ENCODE measurements at regions not wholly inside any gene's neighbourhood (a gene's known extent, or its start where the extent isn't known, plus 50 kb on each side); places are given as distances from the start of the nearest gene placed in this dataset.
"Not testable (repeated sequence)": the region's sequence is repeated elsewhere in the genome, so short reads cannot be mapped to it uniquely, and the experiment has no call there.

GRCh38 chr16:19980632-19981265 is 92.9 kb downstream of the GPR139 start:
- peak; percentile 29 for DNase-seq

DNA sequence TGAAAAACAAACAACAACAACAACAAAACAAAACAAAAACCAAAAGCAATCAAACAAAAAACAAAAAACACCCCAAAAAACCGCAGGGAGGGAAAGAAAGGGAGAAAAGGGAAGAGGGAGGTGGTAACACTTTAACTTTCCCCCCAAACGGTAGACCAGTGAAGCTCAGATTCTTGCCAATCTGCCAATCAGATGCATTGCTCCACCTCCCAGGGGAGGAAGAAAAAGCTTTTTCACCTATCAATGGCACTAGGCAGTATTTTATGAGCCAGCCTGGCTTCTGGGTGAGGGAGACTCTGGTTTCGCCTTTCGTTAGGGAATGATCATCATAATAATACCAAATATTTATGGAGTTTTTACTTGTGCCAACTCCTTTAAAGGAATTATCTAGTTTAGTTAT is 94.1 kb downstream of the GPR139 start:
- no peak for DNase-seq

DNA sequence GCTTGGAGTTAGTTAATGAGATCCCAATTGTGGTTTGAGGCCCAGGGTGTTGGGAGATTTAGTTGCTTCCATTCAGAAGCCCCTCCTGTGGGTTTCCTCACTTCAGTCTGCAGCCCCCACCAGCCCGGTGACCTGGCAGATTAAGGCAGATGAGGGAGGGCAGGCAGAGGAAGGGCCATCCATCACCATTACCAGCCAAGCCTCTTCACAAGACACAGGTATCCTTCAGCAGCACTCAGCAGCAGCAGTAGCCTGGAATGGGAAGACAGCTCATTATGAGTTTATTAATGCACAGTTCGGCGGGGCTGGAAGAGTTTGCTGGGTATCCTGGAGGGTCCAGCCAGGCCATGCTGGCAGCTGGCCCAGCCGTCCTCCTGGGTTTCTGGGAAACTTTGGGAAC is 90.0 kb upstream of the GPRC5B start:
- DNase-seq: no peak

DNA sequence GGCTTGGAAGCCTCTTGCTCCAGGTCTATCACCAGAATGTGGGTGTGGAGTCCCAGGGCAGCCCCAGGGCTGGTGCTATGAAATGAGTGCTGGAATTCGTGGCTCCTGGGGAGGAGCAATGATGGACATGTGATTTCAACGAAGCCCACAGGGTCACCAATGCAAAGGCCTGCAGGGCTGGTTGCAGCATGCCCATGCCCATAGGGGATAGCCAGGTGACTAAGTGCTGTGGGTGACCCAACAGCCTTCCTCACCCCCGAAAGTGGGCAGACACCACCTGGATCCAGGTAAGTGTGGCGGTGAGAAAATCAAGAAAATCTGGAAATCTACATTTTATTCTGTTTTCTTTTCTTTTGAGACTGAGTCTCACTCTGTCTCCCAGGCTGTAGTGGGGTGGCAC is 87.5 kb upstream of the GPRC5B start:
- DNase-seq: no peak

DNA sequence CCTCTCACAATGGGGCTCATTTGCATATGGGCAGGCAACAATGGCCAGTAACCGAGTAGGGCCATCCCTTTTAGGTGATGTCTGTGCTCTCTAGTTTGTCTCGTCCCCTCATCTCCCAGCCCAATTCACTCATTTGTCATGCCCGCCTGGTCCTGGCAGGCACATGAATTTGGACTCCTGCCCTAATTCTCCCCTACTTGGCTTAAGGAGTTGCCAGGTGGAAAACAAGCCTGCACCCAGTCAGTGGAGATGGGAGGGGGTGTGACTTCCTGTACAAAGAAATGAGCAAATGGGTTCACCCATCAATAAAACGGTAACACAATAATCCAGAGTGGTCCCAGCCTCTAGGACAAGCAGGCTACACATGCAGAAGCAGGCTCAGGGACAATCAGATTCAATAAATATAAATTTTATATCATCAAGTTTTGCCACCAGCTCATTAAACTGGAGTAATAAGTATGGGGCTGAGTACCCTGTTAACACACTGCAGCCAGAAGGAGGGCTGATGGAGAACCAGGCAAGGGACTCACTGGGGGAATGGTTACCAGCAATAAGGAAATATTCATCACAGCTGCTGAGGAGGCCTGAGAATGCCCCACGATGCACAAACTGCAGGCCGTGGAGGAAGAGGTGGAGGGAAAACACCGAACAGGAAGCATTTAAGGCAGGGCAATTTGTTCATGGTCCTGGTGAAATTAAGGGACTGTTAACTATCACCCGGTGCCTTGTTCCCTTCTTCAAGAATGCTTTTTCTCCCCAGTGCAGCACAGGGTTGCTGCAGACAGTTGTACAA is 84.4 kb upstream of the GPRC5B start:
- no peak for DNase-seq

- DNase-seq: peak; percentile 6
Observed at GRCh38 chr16:19967963-19968362, 83.3 kb upstream of the GPRC5B start.

DNA sequence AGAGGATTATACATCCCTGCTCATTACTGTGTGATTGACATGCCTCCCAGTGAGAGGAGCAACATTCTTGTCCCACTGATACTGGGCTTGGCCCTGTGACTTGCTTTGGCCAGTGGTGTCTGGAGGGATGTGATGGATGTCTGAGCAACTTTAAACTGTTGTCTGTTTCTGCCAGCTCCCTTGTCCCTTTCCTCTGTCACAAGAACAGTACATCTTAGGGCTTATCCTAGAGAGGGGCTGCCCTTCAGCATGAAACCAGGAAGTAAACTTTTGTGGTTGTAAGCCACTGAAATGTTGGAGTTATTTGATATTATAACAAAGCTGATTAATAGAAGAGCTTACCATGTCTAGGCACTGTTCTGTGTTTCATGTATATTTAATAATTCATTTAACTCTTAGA is 82.9 kb upstream of the GPRC5B start:
- DNase-seq: peak; percentile 15

DNA sequence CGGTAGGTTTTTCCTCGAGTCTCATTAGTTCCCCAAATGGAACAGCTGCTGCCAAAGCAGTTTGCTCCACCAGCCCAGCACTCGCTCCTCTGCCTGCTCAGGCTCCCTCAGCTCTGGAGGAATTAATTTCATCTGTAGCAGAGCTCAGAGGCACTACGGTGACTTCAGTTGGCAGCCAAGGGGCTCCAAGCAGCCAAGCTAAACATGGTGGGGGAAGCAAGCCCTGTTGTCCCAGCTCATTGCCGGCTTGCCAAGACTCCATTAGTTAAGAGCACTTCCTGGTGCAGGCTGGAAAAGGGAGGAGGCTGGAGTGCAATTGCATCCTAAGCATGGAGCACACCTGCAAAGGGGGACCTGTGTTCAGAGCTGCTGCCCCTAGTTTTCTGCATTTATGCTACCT is 78.7 kb upstream of the GPRC5B start:
- no peak for DNase-seq

DNA sequence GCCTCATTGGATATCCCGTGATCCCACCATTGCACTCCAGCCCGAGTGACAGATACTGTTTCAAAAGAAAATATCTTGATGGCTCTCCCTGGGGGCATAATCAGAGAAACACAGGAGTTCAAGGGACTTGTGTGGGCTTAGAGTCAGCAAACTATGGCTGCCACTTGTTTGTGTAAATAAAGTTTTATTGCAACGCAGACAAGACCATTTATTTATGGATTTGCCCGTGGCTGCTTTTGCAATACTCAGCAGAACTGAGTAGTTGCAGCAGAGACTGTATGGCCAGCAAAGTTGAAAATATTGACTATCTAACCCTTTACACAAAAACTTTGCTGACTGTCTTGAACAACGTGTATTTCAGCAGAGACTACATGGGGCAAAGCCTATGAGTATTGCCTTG is 75.5 kb upstream of the GPRC5B start:
- DNase-seq: no peak

GRCh38 chr16:19959736-19960135 is 75.1 kb upstream of the GPRC5B start:
- no peak for DNase-seq

GRCh38 chr16:19955896-19956295 is 71.2 kb upstream of the GPRC5B start:
- not testable (repeated sequence) for DNase-seq

DNA sequence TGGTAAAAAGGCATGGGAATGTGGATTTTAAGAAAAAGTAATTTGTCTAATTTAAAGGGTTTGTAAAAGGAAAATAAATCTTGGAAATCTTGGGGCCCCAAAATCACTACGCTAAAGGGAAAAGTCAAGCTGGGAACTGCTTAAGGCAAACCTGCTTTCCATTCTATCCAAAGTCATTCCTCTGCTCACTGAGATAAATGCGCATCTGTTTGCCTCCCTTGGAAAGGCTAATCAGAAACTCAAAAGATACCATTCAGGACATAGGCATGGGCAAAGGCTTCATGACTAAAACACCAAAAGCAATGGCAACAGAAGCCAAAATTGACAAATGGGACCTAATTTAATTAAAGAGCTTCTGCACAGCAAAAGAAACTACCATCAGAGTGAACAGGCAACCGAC is 70.4 kb upstream of the GPRC5B start:
- not testable (repeated sequence) for DNase-seq

DNA sequence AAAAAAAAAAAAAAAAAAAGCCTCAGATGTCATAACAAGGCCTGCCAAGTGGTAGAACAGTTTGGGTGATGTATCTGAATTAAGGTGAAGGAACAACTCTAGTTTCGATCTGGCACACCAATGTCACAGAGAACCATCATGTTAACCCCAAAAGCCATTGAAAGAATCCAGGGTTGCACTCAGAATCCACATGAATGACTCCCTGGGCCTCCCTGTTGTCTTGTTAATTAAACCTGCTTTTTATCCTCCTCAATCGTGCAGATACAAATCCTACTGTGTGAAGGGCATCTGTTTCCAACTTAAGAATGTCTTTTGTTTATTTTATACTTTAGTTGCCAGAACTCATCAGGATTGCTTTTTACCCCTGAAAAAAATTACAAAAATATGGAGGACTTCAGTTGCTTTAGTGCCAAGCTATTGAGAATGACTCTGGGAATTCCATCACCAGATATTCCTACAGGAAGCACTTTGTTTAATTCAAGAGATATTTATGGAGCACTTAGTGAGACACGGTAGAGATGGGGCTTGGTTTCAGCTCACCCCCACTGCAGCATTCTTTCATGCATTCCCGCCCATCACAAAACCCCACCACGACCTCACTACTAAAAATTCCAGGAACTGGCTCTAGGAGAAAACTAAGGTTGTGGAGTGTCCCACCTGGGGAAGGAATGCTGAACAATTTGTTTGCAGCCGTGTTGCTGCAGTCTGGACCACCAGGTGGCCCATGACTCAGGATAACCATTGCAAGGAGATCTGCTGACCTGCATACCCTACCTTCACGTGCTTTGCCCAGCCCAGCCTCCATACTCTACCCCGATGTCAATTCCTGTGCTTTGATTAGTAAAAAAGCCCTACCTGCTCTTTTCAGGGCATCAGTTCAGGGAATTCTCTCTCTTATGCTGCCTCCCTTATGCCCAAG is 63.8 kb upstream of the GPRC5B start:
- no peak for DNase-seq

DNA sequence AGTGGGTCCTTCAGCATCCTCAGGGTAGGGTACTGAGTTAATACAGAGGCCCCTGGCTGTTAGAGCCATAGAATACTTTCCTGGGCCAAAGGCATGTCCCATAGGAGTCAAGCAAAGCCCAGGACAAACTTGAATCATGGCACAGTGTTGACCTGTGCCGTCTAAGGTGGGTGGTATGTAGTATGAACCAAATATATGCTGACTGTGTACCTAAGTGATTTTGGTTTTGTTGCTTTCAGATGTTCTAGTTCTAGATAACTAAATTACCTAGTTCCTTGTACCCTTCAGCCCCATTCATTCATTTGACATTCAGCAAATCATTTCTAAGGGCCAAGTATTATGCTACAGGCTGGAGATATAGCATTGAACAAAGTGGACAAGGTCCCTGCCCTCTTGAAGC is 61.3 kb upstream of the GPRC5B start:
- DNase-seq: no peak

- no peak for DNase-seq
Observed at GRCh38 chr16:19940195-19940594, 55.5 kb upstream of the GPRC5B start.

DNA sequence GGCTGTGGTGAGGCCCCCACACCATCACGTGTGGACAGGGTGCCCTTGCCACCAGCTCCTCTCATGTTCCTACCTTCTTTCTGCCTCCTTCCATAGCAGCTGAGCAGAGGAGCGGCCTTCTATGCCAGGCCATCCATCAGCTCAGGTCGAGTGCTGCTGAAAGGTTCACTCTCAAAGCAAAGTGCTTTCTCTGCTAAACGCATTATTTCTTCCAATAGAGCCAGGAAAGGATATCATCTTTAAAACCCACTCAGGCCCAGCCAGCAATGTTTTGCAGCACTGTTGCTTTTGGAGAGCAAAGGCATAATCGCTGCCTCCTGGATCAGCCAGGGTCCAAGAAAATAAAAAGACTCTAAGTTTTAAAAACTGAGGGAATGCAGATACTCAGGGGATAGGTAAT is 54.9 kb upstream of the GPRC5B start:
- DNase-seq: no peak

GRCh38 chr16:19938536-19938935 is 53.9 kb upstream of the GPRC5B start:
- no peak for DNase-seq

GRCh38 chr16:19936441-19936840 is 51.8 kb upstream of the GPRC5B start:
- DNase-seq: peak; percentile 10

- DNase-seq: no peak
Observed at GRCh38 chr16:19935694-19936093, 51.0 kb upstream of the GPRC5B start.

All from hematopoietic multipotent progenitor cell treated with erythropoietin and hydrocortisone succinate and interleukin-3 and kit ligand, for 4 days (in vitro differentiated cells).